Keratinocyte (primary cell): ENCODE measurements at regions not wholly inside any gene's neighbourhood (a gene's known extent, or its start where the extent isn't known, plus 50 kb on each side); places are given as distances from the start of the nearest gene placed in this dataset.

Source experiments
- DNase-seq: peaks from one replicate; pipeline ENCODE4 v3.0.0-alpha.2; 2011; ENCODE audit warnings: low read depth, missing footprints, low spot score
- FAIRE-seq: peaks from 2 replicates; lab custom pipeline; 2011; peaks lifted over from hg19 to GRCh38; lab: Jason Lieb, UNC
- H2AFZ ChIP-seq: 2 replicates; pipeline ENCODE4 v1.6.0; 2012; ENCODE audit warnings: low read length, control low read depth, inconsistent platforms; ENCODE audit not compliant: control insufficient read depth
- H3K27ac ChIP-seq: 2 replicates; pipeline ENCODE4 v1.5.1; 2011; ENCODE audit warnings: low read length; ENCODE audit not compliant: control insufficient read depth, insufficient read depth
- H3K27me3 ChIP-seq: 3 replicates; pipeline ENCODE4 v1.6.0; 2011; ENCODE audit warnings: low read length; ENCODE audit not compliant: control insufficient read depth, insufficient read depth; ENCODE audit errors: extremely low read depth
- H3K36me3 ChIP-seq, 2 experiments: 2 replicates in 1 of 2; 3 replicates in 1 of 2; pipeline ENCODE4 v1.5.1; 2011; ENCODE audit warnings: low read length in 2 of 2, mild to moderate bottlenecking in 1 of 2; ENCODE audit not compliant: control insufficient read depth in 2 of 2, insufficient read depth in 2 of 2; ENCODE audit errors: extremely low read depth in 1 of 2
- H3K4me1 ChIP-seq: 3 replicates; pipeline ENCODE4 v1.5.1; 2011; ENCODE audit warnings: low read length; ENCODE audit not compliant: control insufficient read depth, insufficient read depth; ENCODE audit errors: extremely low read depth
- H3K4me2 ChIP-seq: 3 replicates; pipeline ENCODE4 v1.6.0; 2011; ENCODE audit warnings: low read depth, low read length; ENCODE audit not compliant: control insufficient read depth, insufficient read depth; ENCODE audit errors: extremely low read depth
- H3K4me3 ChIP-seq, 3 experiments: fragments of 200-600 bp in 1 of 3; sonication (generic) in 1 of 3; 2 replicates in 2 of 3; 3 replicates in 1 of 3; pipeline ENCODE4 v1.5.1; 2011 to 2016; ENCODE audit warnings: low read length in 3 of 3, mild to moderate bottlenecking in 3 of 3, control low read depth in 2 of 3, inconsistent platforms in 1 of 3, low read depth in 1 of 3, mixed read lengths in 1 of 3, mixed run types in 1 of 3, moderate library complexity in 1 of 3; ENCODE audit not compliant: control insufficient read depth in 2 of 3, insufficient read depth in 2 of 3; ENCODE audit errors: extremely low read depth in 1 of 3
- H3K79me2 ChIP-seq: 2 replicates; pipeline ENCODE4 v1.6.0; 2012; ENCODE audit warnings: low read length; ENCODE audit not compliant: control insufficient read depth, insufficient read depth
- H3K9ac ChIP-seq: 3 replicates; pipeline ENCODE4 v1.6.0; 2011; ENCODE audit warnings: low read length; ENCODE audit not compliant: control insufficient read depth, insufficient read depth; ENCODE audit errors: extremely low read depth
- H3K9me1 ChIP-seq: 3 replicates; pipeline ENCODE4 v1.6.0; 2011; ENCODE audit warnings: low read length; ENCODE audit not compliant: control insufficient read depth, insufficient read depth; ENCODE audit errors: extremely low read depth
- H3K9me3 ChIP-seq: 2 replicates; pipeline ENCODE4 v1.5.1; 2012; ENCODE audit warnings: low read depth, low read length; ENCODE audit not compliant: control insufficient read depth
- H4K20me1 ChIP-seq: 3 replicates; pipeline ENCODE4 v1.6.0; 2011; ENCODE audit warnings: low read length; ENCODE audit not compliant: control insufficient read depth, insufficient read depth; ENCODE audit errors: extremely low read depth
- EZH2 ChIP-seq: IDR thresholded peaks from one replicate; pipeline ENCODE4 v1.6.1; 2012; ENCODE audit warnings: inconsistent platforms, mild to moderate bottlenecking, low read length, moderate library complexity
- dilution Hi-C: fragments of 300-500 bp; cut with MboI; formaldehyde crosslinking; loops from one replicate; pipeline ENCODE4 v1.7.0; 2020; ENCODE audit warnings: low sequenced_read_pairs; ENCODE audit not compliant: extremely low pct_ligation_motif_present
- small RNA-seq, 3 experiments: library from RNA; depleted of rRNA; stranded (forward); fragments of <200 nt; gene quantifications; one replicate each; pipeline ENCODE3, GENCODE V24; 2012; ENCODE audit warnings: low read depth in 3 of 3, low replicate concordance in 1 of 3; ENCODE audit not compliant: insufficient read length in 3 of 3
- TF ChIP-seq, protein P1 (sequence below), 3 experiments: IDR thresholded peaks in 1 of 3; conservative IDR thresholded peaks in 1 of 3; optimal IDR thresholded peaks in 1 of 3; 2 replicates in 2 of 3; 3 replicates in 1 of 3; pipeline versions ENCODE3 to v1.5.1; 2011; ENCODE audit warnings: low read length in 3 of 3, mild to moderate bottlenecking in 3 of 3, moderate library complexity in 2 of 3, control low read depth in 1 of 3, inconsistent platforms in 1 of 3; ENCODE audit not compliant: insufficient read depth in 2 of 3; ENCODE audit errors: extremely low read depth in 1 of 3

DNA sequence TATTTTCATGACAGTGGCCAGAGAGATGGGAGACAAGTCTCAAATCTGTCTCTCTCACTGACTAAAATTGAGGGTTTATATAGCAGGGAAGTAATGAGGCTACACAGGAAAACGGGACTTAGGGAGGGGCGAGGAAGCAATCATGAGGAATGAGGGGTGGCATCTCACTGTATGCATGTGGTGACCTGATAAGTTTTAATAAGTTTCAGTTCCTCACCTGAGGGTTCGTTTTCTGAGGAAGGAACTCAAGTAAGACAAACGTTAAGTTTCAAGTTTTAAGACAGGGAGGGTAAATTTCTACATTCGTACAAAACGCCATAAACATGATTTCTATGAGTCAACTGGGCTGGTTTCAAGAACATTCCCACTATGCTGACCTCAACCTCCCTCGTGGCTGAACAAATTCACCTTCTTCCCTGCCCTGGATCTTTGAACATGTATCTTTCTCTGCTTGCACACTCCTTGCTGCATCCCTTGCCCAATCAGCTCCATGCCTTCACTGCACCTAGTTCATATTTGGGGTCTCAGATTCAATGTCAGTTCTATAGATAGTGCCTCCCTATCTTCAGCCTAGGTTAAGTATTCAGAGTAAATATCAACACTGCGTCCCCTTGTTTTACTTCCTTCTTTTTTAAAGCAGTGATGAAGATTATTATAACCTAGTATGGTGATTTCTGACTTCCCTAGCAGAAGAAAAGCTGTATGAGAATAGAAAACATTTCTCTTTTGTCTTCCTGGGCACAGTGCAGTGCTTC lies 53.3 kb upstream of the CNTNAP5 start:
- no peak for FAIRE-seq

More for the DNA sequence above, 53.3 kb upstream of the CNTNAP5 start:
- H3K9me3 ChIP-seq = no peaks in the 10 kb centered on the region
- H2AFZ ChIP-seq = no peak overlapping the region
- H3K9ac ChIP-seq = no peak overlapping the region
- H3K27ac ChIP-seq = no peak overlapping the region
- no peak for DNase-seq
- no peaks in the 10 kb centered on the region for H3K36me3 ChIP-seq
- dilution Hi-C loops = no loop called here
- no peak overlapping the region for H3K4me3 ChIP-seq
- no peaks in the 10 kb centered on the region for H3K9me1 ChIP-seq
- no peaks in the 10 kb centered on the region for H4K20me1 ChIP-seq
- H3K4me2 ChIP-seq = no peak overlapping the region
- TF ChIP-seq, protein P1, sequence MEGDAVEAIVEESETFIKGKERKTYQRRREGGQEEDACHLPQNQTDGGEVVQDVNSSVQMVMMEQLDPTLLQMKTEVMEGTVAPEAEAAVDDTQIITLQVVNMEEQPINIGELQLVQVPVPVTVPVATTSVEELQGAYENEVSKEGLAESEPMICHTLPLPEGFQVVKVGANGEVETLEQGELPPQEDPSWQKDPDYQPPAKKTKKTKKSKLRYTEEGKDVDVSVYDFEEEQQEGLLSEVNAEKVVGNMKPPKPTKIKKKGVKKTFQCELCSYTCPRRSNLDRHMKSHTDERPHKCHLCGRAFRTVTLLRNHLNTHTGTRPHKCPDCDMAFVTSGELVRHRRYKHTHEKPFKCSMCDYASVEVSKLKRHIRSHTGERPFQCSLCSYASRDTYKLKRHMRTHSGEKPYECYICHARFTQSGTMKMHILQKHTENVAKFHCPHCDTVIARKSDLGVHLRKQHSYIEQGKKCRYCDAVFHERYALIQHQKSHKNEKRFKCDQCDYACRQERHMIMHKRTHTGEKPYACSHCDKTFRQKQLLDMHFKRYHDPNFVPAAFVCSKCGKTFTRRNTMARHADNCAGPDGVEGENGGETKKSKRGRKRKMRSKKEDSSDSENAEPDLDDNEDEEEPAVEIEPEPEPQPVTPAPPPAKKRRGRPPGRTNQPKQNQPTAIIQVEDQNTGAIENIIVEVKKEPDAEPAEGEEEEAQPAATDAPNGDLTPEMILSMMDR (optimal IDR thresholded peaks at IDR 0.05 in 1 of 3, IDR thresholded peaks at IDR 0.05 in 1 of 3, conservative IDR thresholded peaks at IDR 0.05 in 1 of 3; ENCODE audit: extremely low read depth in 1 of 3, insufficient read depth in 2 of 3, low read length in 3 of 3) = no peak
- no peak for TF ChIP-seq EZH2
- no peaks in the 10 kb centered on the region for H3K27me3 ChIP-seq
- no peaks in the 10 kb centered on the region for H3K4me1 ChIP-seq
- no peaks in the 10 kb centered on the region for H3K79me2 ChIP-seq

Small RNA genes lying in the stretch of these regions (small RNA-seq; reads per million reads assigned to genes)
- gene AC064859.1 = 0 reads per million in 3 experiments
